Type B pancreatic cell (in vitro differentiated cells): ENCODE measurements at regions not wholly inside any gene's neighbourhood (a gene's known extent, or its start where the extent isn't known, plus 50 kb on each side); places are given as distances from the start of the nearest gene placed in this dataset.

Experiments
- DNase-seq: peaks from one replicate; pipeline ENCODE4 v3.0.0; 2021; ENCODE audit warnings: mixed read lengths; ENCODE audit not compliant: unreplicated experiment; ENCODE audit errors: extremely low spot score
- H3K27ac Mint-ChIP-seq: 2 replicates; pipeline ENCODE4 v1.8.0; 2021; ENCODE audit warnings: mild to moderate bottlenecking, mixed read lengths
- H3K27me3 Mint-ChIP-seq: 2 replicates; pipeline ENCODE4 v1.8.0; 2021; ENCODE audit warnings: mixed read lengths
- H3K36me3 Mint-ChIP-seq: 2 replicates; pipeline ENCODE4 v1.8.0; 2021; ENCODE audit warnings: mixed read lengths
- H3K4me1 Mint-ChIP-seq: one replicate; pipeline ENCODE4 v1.8.0; 2021; ENCODE audit warnings: mixed read lengths; ENCODE audit not compliant: unreplicated experiment
- H3K4me3 Mint-ChIP-seq: 2 replicates; pipeline ENCODE4 v1.8.0; 2021; ENCODE audit warnings: mild to moderate bottlenecking, mixed read lengths
- H3K9me3 Mint-ChIP-seq: 2 replicates; pipeline ENCODE4 v1.8.0; 2021; ENCODE audit warnings: mixed read lengths
- TF ChIP-seq, protein P1 (sequence below): fragments of 200-600 bp; sonication (generic); conservative IDR thresholded peaks from 2 replicates; pipeline ENCODE4 v1.5.0; 2021; ENCODE audit warnings: antibody characterized with exemption, mild to moderate bottlenecking

DNA sequence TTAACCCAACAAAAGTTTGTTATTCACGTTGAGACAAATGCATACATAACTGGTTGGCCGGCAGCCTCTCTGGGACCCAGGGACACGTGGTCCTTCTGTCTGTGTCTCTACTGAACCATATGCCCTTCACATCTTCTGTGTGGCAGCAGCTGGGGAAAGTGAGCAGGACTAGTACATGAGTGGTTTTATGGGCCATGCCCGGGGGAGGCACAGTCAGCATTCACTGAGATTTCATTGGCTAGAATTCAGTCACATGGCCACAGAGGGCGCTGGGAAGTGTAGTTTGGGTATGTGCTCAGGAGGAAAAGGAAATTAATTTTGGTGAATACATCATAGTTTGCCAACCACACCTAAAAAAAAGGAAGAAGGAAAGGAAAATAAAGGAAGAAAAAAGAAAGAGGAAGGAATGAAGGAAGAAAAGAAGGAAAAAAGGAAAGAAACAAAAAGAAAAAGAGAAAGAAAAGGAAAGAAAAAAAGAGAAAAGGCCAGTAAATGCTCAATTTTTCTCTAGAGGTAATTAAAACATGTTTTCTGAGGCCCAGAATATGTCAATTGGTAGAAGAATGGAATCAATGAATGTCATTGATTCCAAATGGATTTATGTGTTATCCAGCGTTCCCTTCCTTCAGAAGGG is 55.9 kb upstream of the KIRREL3 start:
- H3K27me3 Mint-ChIP-seq = peaks cover 9% of the 10 kb centered on the region
- no peak overlapping the region for H3K27ac Mint-ChIP-seq
- peaks cover 4% of the 10 kb centered on the region for H3K4me1 Mint-ChIP-seq
- H3K4me3 Mint-ChIP-seq = no peak overlapping the region
- TF ChIP-seq, protein P1, sequence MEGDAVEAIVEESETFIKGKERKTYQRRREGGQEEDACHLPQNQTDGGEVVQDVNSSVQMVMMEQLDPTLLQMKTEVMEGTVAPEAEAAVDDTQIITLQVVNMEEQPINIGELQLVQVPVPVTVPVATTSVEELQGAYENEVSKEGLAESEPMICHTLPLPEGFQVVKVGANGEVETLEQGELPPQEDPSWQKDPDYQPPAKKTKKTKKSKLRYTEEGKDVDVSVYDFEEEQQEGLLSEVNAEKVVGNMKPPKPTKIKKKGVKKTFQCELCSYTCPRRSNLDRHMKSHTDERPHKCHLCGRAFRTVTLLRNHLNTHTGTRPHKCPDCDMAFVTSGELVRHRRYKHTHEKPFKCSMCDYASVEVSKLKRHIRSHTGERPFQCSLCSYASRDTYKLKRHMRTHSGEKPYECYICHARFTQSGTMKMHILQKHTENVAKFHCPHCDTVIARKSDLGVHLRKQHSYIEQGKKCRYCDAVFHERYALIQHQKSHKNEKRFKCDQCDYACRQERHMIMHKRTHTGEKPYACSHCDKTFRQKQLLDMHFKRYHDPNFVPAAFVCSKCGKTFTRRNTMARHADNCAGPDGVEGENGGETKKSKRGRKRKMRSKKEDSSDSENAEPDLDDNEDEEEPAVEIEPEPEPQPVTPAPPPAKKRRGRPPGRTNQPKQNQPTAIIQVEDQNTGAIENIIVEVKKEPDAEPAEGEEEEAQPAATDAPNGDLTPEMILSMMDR = no peak
- H3K9me3 Mint-ChIP-seq = no peaks in the 10 kb centered on the region
- no peak for DNase-seq
- H3K36me3 Mint-ChIP-seq = no peaks in the 10 kb centered on the region

DNA sequence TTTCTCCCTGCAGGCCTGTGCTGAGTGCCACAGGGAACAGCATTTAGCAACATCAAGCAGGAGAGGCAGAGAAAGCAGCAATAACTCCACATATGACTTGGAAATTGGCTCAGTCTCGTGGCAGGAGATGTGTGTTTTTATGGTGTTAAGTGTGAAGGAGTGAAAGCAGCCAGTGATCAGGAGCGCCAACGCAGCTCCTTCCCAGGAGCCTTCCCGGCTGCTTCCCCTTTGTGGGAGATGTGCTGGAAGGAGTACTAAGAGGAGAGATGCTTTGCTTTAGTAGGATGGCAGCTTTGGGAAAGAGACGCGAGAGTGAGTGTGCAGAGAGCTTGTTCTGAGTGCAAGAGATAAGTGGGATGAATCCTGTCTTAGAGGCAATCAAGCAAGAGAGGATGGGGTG is 54.7 kb upstream of the KIRREL3 start:
- H3K27ac Mint-ChIP-seq = no peak overlapping the region
- TF ChIP-seq, protein P1 = no peak
- no peak for DNase-seq

GRCh38 chr11:127054153-127054552 is 53.6 kb upstream of the KIRREL3 start:
- Mint-ChIP-seq H3K27me3 (peaks cover 9% of the 10 kb centered on the region), H3K9me3 (no peaks in the 10 kb centered on the region), H3K4me1 (peaks cover 4% of the 10 kb centered on the region), H3K36me3 (no peaks in the 10 kb centered on the region), H3K27ac (no peak overlapping the region), H3K4me3 (no peak overlapping the region)
- DNase-seq = no peak
- TF ChIP-seq, protein P1 = no peak

More for the DNA sequence above, 54.7 kb upstream of the KIRREL3 start:
- H3K4me1 Mint-ChIP-seq = peaks cover 4% of the 10 kb centered on the region
- no peak overlapping the region for H3K4me3 Mint-ChIP-seq
- no peaks in the 10 kb centered on the region for H3K36me3 Mint-ChIP-seq
- H3K27me3 Mint-ChIP-seq = peaks cover 9% of the 10 kb centered on the region
- H3K9me3 Mint-ChIP-seq = no peaks in the 10 kb centered on the region

GRCh38 chr11:127052404-127052803 is 51.8 kb upstream of the KIRREL3 start:
- no peak overlapping the region for H3K27ac Mint-ChIP-seq

More at GRCh38 chr11:127052404-127052803, 51.8 kb upstream of the KIRREL3 start:
- Mint-ChIP-seq H3K36me3 (no peaks in the 10 kb centered on the region), H3K9me3 (no peaks in the 10 kb centered on the region), H3K4me3 (no peak overlapping the region), H3K27me3 (peaks cover 6% of the 10 kb centered on the region), H3K4me1 (no peaks in the 10 kb centered on the region)
- DNase-seq = no peak
- TF ChIP-seq, protein P1 = no peak
